GM18508 (cell line): ENCODE measurements at regions not wholly inside any gene's neighbourhood (a gene's known extent, or its start where the extent isn't known, plus 50 kb on each side); places are given as distances from the start of the nearest gene placed in this dataset.

Source experiments
- ATAC-seq: cut with Tn5 transposase; IDR thresholded peaks from one replicate; pipeline ENCODE4 v1.9.1; 2021; ENCODE audit warnings: moderate number of reproducible peaks; ENCODE audit not compliant: insufficient read depth, unreplicated experiment

DNA sequence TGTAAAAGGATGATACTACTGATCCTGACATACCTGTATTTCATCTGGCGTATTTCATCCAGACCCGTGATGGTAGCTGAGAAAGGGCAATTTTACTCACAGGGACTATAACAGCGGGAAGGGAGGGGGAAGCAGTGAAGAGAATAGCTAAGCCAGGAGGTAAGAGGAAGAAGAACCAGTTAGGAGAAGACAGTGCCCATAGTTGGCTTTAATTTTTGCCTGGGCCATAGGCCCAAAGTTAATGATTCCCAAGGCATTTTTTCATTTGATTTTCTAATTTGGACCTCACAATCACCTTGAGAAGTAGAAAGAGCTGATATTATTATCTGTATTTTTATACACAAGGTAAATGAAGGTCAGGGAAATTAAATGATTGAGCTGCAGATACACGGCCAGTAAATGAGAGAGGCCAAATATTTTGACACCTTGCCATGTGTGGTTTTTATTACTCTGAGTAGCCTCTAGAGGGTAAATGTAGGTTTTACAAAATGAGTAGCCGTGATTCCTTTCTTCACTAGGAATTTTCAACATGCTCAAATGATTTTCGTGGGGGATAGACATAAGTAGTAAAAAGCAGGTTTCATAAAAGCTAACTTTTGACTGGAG lies 382.2 kb downstream of the FUT8 start:
- no peak for ATAC-seq

DNA sequence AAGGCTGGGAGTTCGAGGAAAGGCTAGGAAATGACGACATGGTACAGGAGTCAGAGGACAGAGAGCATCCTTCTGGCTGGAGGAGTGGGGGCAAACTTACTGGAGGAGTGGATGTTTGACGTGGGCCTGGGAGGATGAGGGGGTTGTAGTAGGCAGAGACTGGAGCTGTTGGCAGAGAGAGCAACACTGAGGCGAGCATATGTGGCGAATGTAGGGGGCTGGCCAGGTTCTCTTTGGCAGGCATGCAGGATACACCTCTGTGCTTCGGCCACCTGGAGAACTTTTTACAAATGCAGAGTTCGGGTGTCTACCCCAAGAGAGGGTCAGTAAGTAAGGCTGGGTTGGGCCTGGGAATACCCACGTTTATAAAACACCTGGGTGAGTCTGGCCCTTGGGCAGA lies 385.7 kb downstream of the FUT8 start:
- ATAC-seq: no peak

DNA sequence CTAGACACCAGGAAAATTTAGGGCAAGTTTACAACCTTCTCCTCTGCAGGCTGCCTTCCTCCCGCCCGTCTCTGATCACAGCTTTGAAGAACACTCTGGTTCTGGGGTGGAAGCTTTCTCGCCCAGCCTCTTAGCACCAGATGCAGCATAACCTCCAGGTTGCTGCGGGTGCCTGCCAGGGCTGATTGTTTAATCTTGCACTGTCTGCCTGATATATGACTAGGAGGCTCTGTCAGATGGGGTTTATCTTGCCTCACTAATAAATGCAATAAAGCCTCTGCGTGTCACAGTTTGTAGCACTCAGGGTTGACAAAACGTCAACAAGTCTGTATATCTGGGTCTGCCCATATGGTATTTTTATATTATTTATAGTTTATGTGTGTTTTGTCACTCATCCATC lies 388.2 kb downstream of the FUT8 start:
- no peak for ATAC-seq

- no peak for ATAC-seq
Measured at GRCh38 chr14:65802196-65802595, 389.7 kb downstream of the FUT8 start.

- ATAC-seq: no peak
Measured at GRCh38 chr14:65803885-65804284, 391.4 kb downstream of the FUT8 start.

- ATAC-seq: no peak
Measured at GRCh38 chr14:65804439-65805112, 392.0 kb downstream of the FUT8 start.

DNA sequence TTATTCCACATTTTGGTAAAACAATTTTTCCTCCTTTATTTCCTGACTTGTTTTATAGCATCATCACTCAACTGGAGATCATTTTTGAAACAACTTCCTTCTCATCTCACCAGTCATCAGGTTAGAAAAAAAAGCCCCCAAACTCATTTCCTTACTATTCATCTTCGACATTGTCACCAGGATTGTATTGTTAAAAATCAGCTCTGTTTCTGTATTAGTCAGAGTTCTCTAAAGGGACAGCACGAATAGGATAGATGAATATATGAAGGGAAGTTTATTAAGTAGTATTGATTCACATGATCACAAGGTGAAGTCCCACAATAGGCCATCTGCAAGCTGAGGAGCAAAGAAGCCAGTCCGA lies 392.6 kb downstream of the FUT8 start:
- ATAC-seq: no peak

DNA sequence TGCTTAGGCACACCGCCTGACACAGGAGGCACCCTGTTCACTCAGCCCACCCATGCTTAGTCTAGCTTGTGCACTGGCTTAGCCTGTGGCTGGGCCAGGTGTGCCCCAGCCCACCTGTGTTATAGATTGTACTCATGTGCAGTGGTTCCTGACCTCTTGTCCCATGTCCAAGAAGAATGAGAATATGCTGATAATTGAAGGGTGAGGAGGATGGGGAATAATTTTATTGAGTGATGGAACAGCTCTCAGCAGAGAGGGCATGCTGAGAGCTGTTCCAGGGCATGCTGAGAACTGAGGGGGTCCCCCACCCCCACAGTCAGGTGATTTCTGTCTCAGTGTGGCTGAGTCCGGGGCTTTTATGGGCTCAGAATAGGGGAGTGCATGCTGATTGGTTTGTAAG lies 395.9 kb downstream of the FUT8 start:
- ATAC-seq: no peak

DNA sequence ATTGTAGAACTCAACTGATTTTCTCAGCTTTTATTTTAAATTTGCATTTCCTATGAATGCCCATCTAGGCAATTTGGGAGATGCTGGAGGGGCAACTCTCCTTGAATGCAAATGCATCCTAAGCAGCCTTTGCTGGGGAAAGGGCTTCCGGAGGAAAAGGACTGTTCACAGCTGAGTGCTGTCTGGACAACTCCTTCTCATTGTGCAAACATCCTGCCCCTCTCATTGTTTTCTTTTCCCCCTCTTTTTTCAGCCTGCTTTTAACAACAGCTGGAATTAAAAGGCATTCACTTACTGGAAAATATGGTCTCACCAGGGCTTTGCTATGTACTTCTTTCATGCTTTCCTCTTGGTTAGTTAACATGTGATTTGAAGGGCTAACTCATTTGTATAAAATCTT lies 397.8 kb downstream of the FUT8 start:
- ATAC-seq: no peak

DNA sequence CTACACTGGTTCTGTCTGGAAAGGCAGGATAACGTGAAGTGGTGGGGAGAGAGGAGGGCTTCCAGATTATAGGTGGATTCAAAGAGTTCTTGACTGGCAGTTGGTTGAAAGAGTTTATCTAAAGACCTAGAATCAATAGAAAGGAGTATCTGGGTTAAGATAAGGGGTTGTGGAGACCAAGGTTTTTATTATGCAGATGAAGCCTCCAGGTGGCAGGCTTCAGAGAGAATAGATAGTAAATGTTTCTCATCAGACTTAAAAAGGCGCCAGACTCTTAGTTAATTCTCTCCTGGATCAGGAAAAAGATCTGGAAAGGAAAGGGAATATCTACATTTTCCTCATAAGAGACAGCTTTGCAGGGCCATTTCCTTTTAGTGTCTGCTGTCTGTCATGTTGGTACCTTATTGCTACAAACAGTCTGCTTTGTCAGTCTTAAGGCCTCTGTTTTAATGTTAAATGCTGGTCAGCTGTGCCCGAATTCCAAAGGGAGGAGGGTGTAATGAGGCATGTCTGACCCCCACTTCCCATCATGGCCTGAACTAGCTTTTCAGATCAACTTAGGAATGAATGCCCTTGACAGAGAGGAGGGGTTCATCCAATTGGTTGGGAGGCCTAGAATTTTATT lies 401.3 kb downstream of the FUT8 start:
- ATAC-seq: no peak

DNA sequence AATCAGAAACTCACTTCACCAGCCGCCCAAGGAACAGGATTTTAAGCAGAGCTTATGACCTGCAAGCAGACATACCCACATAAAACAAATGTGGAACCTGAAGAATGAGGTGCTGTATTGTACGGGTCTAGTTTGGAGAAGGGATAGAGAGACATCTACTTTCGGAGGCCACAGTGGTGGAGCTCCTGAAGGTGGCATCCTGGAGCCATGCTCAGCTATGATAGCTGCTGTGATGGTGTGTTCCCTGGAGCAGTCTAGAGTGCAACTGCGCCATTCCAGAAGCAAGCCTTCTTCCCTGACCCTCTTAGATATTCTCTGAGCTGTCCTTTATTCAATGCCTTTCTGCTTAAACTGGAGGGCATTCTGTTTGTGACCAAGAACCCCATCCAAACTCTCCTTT lies 402.6 kb downstream of the FUT8 start:
- no peak for ATAC-seq

- no peak for ATAC-seq
Measured at GRCh38 chr14:65817011-65817410, 404.5 kb downstream of the FUT8 start.

GRCh38 chr14:65819569-65819968 lies 407.0 kb downstream of the FUT8 start:
- ATAC-seq: no peak

DNA sequence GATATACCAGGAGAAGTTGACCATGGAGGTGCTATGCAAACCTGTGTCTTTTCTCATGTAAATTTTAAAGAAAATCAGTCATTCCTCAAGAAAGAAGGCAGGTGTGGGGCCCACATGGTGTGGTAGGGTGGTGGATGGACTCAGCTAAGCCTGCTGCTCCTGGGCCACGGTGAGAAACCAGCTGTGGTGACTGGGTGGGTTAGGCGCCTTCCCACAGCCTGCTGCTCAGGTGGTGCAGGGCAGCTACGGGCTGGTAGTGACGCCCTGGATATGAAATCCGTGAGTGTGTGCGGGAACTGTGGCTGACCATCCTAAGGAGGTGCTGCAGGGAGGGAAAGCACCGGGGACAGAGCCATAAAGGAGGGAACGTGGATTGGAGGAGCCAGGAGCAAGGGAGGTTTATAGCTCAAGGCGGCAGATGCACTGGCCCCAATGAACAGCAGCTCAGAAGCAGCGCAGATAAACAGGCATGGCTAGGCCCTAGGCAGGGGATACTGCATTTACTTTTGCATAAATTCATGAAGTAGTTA lies 408.8 kb downstream of the FUT8 start:
- ATAC-seq: no peak

DNA sequence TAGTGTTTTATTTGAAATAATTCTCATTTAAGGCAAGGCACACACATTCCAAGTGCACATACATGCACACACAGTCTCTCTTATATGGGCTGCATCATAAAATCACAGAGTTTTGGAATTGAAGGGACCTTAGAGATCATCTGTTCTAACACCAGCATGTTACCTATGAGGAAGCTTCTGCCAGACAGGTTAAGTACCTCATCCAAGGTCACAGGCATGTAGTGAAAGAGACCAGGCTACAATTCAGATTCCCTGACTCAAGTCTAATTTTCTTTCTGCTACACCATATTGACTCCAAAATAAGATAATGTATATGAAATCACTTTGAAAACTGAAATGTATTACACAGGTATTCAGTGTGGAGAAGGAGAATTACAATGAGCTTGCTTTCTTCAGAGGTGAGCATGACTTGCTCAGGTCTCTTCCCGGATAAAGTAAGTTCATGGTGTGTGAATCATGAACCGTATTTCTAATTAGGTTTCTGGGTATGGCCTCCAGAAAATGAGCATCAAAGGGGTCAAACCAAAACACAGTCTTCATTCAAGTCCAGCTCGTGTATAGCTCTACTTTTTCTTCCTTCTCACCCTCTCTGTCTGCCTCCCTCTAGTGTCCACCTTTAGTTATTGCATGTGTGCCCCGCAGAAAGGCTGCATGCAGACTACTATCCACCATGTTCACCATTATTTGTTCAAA lies 411.9 kb downstream of the FUT8 start:
- no peak for ATAC-seq

- ATAC-seq: no peak
Measured at GRCh38 chr14:65824978-65825299, 412.4 kb downstream of the FUT8 start.

GRCh38 chr14:65826946-65827345 lies 414.4 kb downstream of the FUT8 start:
- ATAC-seq: no peak

- ATAC-seq: no peak
Measured at GRCh38 chr14:65827520-65827919, 415.0 kb downstream of the FUT8 start.

- no peak for ATAC-seq
Measured at GRCh38 chr14:65828396-65828795, 415.9 kb downstream of the FUT8 start.

- no peak for ATAC-seq
Measured at GRCh38 chr14:65832431-65833266, 420.1 kb downstream of the FUT8 start.
